A549 (cell line): ENCODE measurements at regions not wholly inside any gene's neighbourhood (a gene's known extent, or its start where the extent isn't known, plus 50 kb on each side); places are given as distances from the start of the nearest gene placed in this dataset.

Experiments
- ATAC-seq, 2 experiments: fragments of 200-7000 bp in 1 of 2; fragments of >200 bp in 1 of 2; cut with Nextera tagmentation in 1 of 2; cut with Tn5 transposase in 1 of 2; 3 replicates each; pipeline versions ENCODE4 v1.8.0 to v1.9.1; 2018 to 2020; ENCODE audit warnings: mild to moderate bottlenecking in 1 of 2, moderate library complexity in 1 of 2
- CTCF ChIA-PET: fragments of 300-600 bp; sonication (Branson Sonifier 250); formaldehyde crosslinking; extraction: SDS; loops from one replicate; lab custom pipeline; 2021; ENCODE audit warnings: antibody characterized with exemption, inconsistent platforms; lab: Yijun Ruan, JAX
- POLR2A ChIA-PET: fragments of 350-600 bp; formaldehyde crosslinking; extraction: SDS; loops from one replicate; lab custom pipeline; 2021; ENCODE audit warnings: antibody characterized with exemption, inconsistent platforms; lab: Yijun Ruan, JAX
- DNase-seq, 2 experiments: peaks; one replicate each; pipeline versions ENCODE4 v3.0.0 to v3.0.0-alpha.2; 2011 to 2016; ENCODE audit warnings: low read depth in 1 of 2, low spot score in 1 of 2
- FAIRE-seq: peaks from 2 replicates; lab custom pipeline; 2011; peaks lifted over from hg19 to GRCh38; lab: Jason Lieb, UNC
- H3K27ac ChIP-seq, 2 experiments: fragments of >200 bp; sonication (Bioruptor Twin); formaldehyde crosslinking; 3 replicates each; pipeline ENCODE4 v1.5.1; 2016 to 2017
- H3K4me1 ChIP-seq: fragments of >200 bp; sonication (Bioruptor Twin); formaldehyde crosslinking; 3 replicates; pipeline ENCODE4 v1.6.1; 2016
- H3K4me2 ChIP-seq: fragments of >200 bp; sonication (Bioruptor Twin); formaldehyde crosslinking; 3 replicates; pipeline ENCODE4 v1.6.1; 2016
- H3K4me3 ChIP-seq: fragments of >200 bp; sonication (Bioruptor Twin); formaldehyde crosslinking; 3 replicates; pipeline ENCODE4 v1.5.1; 2016
- H3K9me3 ChIP-seq: fragments of >200 bp; sonication (Bioruptor Twin); formaldehyde crosslinking; 3 replicates; pipeline ENCODE4 v1.6.1; 2016
- BCL3 ChIP-seq: fragments of >200 bp; sonication (Bioruptor Twin); formaldehyde crosslinking; IDR thresholded peaks from 3 replicates; pipeline ENCODE4 v1.6.1; 2016
- BHLHE40 ChIP-seq: IDR thresholded peaks from 2 replicates; pipeline ENCODE4 v1.6.1; 2012; ENCODE audit warnings: low read depth, low read length, inconsistent platforms
- CBX2 ChIP-seq: fragments of 200-600 bp; sonication (generic); IDR thresholded peaks from 2 replicates; pipeline ENCODE4 v1.6.1; 2016; ENCODE audit warnings: low read depth, mild to moderate bottlenecking, borderline replicate concordance
- CEBPB ChIP-seq, 2 experiments: fragments of >200 bp in 1 of 2; sonication (Bioruptor Twin) in 1 of 2; formaldehyde crosslinking in 1 of 2; IDR thresholded peaks; 2 replicates each; pipeline ENCODE4 v1.6.1; 2012 to 2016
- CHD2 ChIP-seq: fragments of 150-350 bp; IDR thresholded peaks from 2 replicates; pipeline ENCODE4 v1.6.1; 2014; ENCODE audit warnings: low read length; ENCODE audit not compliant: partially characterized antibody
- CHD4 ChIP-seq: fragments of 200-600 bp; sonication (generic); IDR thresholded peaks from 2 replicates; pipeline ENCODE4 v1.6.1; 2016; ENCODE audit warnings: antibody characterized with exemption, mild to moderate bottlenecking, borderline replicate concordance
- EHMT2 ChIP-seq: fragments of 200-600 bp; sonication (generic); IDR thresholded peaks from 2 replicates; pipeline ENCODE4 v1.6.1; 2016; ENCODE audit warnings: antibody characterized with exemption, low read depth, mild to moderate bottlenecking, moderate library complexity
- ELK1 ChIP-seq: fragments of 150-350 bp; IDR thresholded peaks from 2 replicates; pipeline ENCODE4 v1.6.1; 2014; ENCODE audit warnings: low read depth, mild to moderate bottlenecking, low read length
- FOSL2 ChIP-seq, 2 experiments: fragments of 450-650 bp in 1 of 2; fragments of >200 bp in 1 of 2; sonication (Bioruptor Twin) in 1 of 2; formaldehyde crosslinking; IDR thresholded peaks; 2 replicates each; pipeline versions ENCODE4 v1.5.0 to v1.6.1; 2016 to 2020; ENCODE audit warnings: mild to moderate bottlenecking in 1 of 2, moderate library complexity in 1 of 2
- FOXS1 ChIP-seq: fragments of 250-450 bp; sonication (Bioruptor Pico); IDR thresholded peaks from 2 replicates; pipeline ENCODE4 v1.5.0; 2020; ENCODE audit warnings: mild to moderate bottlenecking, moderate library complexity
- MAFK ChIP-seq: fragments of 450-650 bp; IDR thresholded peaks from 2 replicates; pipeline ENCODE4 v1.6.1; 2014; ENCODE audit not compliant: partially characterized antibody
- NFE2L2 ChIP-seq: fragments of 150-350 bp; conservative IDR thresholded peaks from 2 replicates; pipeline ENCODE4 v1.6.1; 2014; ENCODE audit warnings: low read length
- NPAS2 ChIP-seq: fragments of 250-450 bp; sonication (Bioruptor Pico); IDR thresholded peaks from 2 replicates; pipeline ENCODE4 v1.8.0; 2022; ENCODE audit warnings: mild to moderate bottlenecking, moderate library complexity, borderline replicate concordance
- NR3C1 ChIP-seq: fragments of >200 bp; sonication (Bioruptor Twin); formaldehyde crosslinking; IDR thresholded peaks from 3 replicates; pipeline ENCODE4 v1.6.1; 2017
- POLR2A ChIP-seq: IDR thresholded peaks from 2 replicates; pipeline ENCODE4 v1.6.1; 2012; ENCODE audit warnings: mild to moderate bottlenecking, low read length
- RARB ChIP-seq: fragments of 250-450 bp; sonication (Bioruptor Pico); IDR thresholded peaks from 2 replicates; pipeline ENCODE4 v1.8.0; 2021; ENCODE audit warnings: mild to moderate bottlenecking, moderate library complexity
- RNF2 ChIP-seq: fragments of 200-600 bp; sonication (generic); IDR thresholded peaks from 2 replicates; pipeline ENCODE4 v1.6.1; 2016; ENCODE audit warnings: low read depth, mild to moderate bottlenecking, antibody characterized with exemption, moderate library complexity, borderline replicate concordance
- TP53 ChIP-seq: fragments of 250-450 bp; sonication (Bioruptor Pico); IDR thresholded peaks from 2 replicates; pipeline ENCODE4 v1.5.0; 2021; ENCODE audit warnings: mild to moderate bottlenecking, moderate library complexity
- ZFP36 ChIP-seq: fragments of 450-650 bp; IDR thresholded peaks from 2 replicates; pipeline ENCODE4 v1.6.1; 2014; ENCODE audit warnings: borderline replicate concordance; ENCODE audit not compliant: partially characterized antibody
- WGBS: methylation state at CpG from one replicate; pipeline ENCODE4 v1.1.6; 2017; ENCODE audit errors: missing lambda C conversion rate; 5-methylcytosine and 5-hydroxymethylcytosine counted together
- TF ChIP-seq, protein P1 (sequence below): fragments of 200-600 bp; sonication (generic); IDR thresholded peaks from 2 replicates; pipeline ENCODE4 v1.6.1; 2016; ENCODE audit warnings: antibody characterized with exemption, mild to moderate bottlenecking, moderate library complexity
- TF ChIP-seq, protein P2 (sequence below): fragments of 250-450 bp; sonication (Bioruptor Pico); IDR thresholded peaks from 2 replicates; pipeline ENCODE4 v1.5.0; 2021; ENCODE audit warnings: mild to moderate bottlenecking, moderate library complexity, borderline replicate concordance
- TF ChIP-seq, protein P3 (sequence below): IDR thresholded peaks from 2 replicates; pipeline ENCODE4 v1.6.1; 2012
- TF ChIP-seq, protein P4 (sequence below): IDR thresholded peaks from 2 replicates; pipeline ENCODE4 v1.6.1; 2012; ENCODE audit warnings: low read depth, borderline replicate concordance

- no peaks in the 10 kb centered on the region for H3K9me3 ChIP-seq
- ChIA-PET POLR2A (no interaction called here), CTCF (interaction anchor here (0.9 to 1.4 kb wide), 2 partner anchors 10 to 21 kb away, joined by 3 to 4 read pairs; no protein-coding TSS in a partner anchor)
- H3K4me3 ChIP-seq: no peak overlapping the region
- H3K4me2 ChIP-seq: no peak overlapping the region
- TF ChIP-seq BHLHE40 (no peak), NPAS2 (CRISPR knock-in tag) (no peak), ZFP36 (no peak), RNF2 (no peak), BCL3 (no peak), CHD4 (no peak), TP53 (CRISPR knock-in tag) (no peak), NFE2L2 (no peak), MAFK (no peak), NR3C1 (no peak), ELK1 (no peak), CBX2 (no peak), FOSL2 (IDR thresholded peaks at IDR 0.05) (no peak), FOSL2 (CRISPR knock-in tag; IDR thresholded peaks at IDR 0.05) (no peak)
- TF ChIP-seq, protein P1, sequence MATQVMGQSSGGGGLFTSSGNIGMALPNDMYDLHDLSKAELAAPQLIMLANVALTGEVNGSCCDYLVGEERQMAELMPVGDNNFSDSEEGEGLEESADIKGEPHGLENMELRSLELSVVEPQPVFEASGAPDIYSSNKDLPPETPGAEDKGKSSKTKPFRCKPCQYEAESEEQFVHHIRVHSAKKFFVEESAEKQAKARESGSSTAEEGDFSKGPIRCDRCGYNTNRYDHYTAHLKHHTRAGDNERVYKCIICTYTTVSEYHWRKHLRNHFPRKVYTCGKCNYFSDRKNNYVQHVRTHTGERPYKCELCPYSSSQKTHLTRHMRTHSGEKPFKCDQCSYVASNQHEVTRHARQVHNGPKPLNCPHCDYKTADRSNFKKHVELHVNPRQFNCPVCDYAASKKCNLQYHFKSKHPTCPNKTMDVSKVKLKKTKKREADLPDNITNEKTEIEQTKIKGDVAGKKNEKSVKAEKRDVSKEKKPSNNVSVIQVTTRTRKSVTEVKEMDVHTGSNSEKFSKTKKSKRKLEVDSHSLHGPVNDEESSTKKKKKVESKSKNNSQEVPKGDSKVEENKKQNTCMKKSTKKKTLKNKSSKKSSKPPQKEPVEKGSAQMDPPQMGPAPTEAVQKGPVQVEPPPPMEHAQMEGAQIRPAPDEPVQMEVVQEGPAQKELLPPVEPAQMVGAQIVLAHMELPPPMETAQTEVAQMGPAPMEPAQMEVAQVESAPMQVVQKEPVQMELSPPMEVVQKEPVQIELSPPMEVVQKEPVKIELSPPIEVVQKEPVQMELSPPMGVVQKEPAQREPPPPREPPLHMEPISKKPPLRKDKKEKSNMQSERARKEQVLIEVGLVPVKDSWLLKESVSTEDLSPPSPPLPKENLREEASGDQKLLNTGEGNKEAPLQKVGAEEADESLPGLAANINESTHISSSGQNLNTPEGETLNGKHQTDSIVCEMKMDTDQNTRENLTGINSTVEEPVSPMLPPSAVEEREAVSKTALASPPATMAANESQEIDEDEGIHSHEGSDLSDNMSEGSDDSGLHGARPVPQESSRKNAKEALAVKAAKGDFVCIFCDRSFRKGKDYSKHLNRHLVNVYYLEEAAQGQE: no peak
- TF ChIP-seq, protein P2, sequence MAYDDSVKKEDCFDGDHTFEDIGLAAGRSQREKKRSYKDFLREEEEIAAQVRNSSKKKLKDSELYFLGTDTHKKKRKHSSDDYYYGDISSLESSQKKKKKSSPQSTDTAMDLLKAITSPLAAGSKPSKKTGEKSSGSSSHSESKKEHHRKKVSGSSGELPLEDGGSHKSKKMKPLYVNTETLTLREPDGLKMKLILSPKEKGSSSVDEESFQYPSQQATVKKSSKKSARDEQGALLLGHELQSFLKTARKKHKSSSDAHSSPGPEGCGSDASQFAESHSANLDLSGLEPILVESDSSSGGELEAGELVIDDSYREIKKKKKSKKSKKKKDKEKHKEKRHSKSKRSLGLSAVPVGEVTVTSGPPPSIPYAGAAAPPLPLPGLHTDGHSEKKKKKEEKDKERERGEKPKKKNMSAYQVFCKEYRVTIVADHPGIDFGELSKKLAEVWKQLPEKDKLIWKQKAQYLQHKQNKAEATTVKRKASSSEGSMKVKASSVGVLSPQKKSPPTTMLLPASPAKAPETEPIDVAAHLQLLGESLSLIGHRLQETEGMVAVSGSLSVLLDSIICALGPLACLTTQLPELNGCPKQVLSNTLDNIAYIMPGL (CRISPR knock-in tag): no peak
- TF ChIP-seq, protein P3, sequence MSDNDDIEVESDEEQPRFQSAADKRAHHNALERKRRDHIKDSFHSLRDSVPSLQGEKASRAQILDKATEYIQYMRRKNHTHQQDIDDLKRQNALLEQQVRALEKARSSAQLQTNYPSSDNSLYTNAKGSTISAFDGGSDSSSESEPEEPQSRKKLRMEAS: no peak
- TF ChIP-seq, protein P4, sequence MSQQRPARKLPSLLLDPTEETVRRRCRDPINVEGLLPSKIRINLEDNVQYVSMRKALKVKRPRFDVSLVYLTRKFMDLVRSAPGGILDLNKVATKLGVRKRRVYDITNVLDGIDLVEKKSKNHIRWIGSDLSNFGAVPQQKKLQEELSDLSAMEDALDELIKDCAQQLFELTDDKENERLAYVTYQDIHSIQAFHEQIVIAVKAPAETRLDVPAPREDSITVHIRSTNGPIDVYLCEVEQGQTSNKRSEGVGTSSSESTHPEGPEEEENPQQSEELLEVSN: no peak
- no peaks in the 10 kb centered on the region for H3K4me1 ChIP-seq
- FAIRE-seq (no peak), DNase-seq (no peak), ATAC-seq (no peak)
- no peak overlapping the region for H3K27ac ChIP-seq
These were observed 78.0 kb upstream of the FAR2 start for GRCh38 chr12:29071099-29071498.

GRCh38 chr12:29072631-29073030 is 76.4 kb upstream of the FAR2 start:
- CTCF ChIA-PET: interaction anchor here (0.9 to 1.9 kb wide), 9 partner anchors 8 to 245 kb away, joined by 3 to 13 read pairs (median 4); no protein-coding TSS in a partner anchor
- H3K4me3 ChIP-seq: no peak overlapping the region
- H3K27ac ChIP-seq: no peak overlapping the region
- no peaks in the 10 kb centered on the region for H3K4me1 ChIP-seq
- POLR2A ChIA-PET: no interaction called here
- FAIRE-seq (no peak), ATAC-seq (no peak), DNase-seq (no peak)
- no peaks in the 10 kb centered on the region for H3K9me3 ChIP-seq
- 19% methylated on average over 1 of the region's 1 CpG for WGBS
- H3K4me2 ChIP-seq: no peak overlapping the region
- TF ChIP-seq RARB (CRISPR knock-in tag): no peak
- TF ChIP-seq POLR2A: no peak
- TF ChIP-seq CHD2: no peak
- TF ChIP-seq CEBPB (IDR thresholded peaks at IDR 0.05): no peak
- TF ChIP-seq FOXS1 (CRISPR knock-in tag): no peak
- TF ChIP-seq CHD4: no peak
- TF ChIP-seq EHMT2: no peak
